Hippocampal formation (tissue), 2 donors: ENCODE measurements at regions not wholly inside any gene's neighbourhood (a gene's known extent, or its start where the extent isn't known, plus 50 kb on each side); places are given as distances from the start of the nearest gene placed in this dataset.

Experiments used
- DNase-seq, 2 donors: peaks; one replicate each; lab custom pipeline; 2025; lab: John Stamatoyannopoulos, UW

GRCh38 chr15:85307687-85308045 is 72.7 kb upstream of the AKAP13 start:
- DNase-seq, result no peak

- no peak for DNase-seq
These were observed 68.8 kb upstream of the AKAP13 start for GRCh38 chr15:85311647-85312046.

GRCh38 chr15:85312486-85312885 is 67.9 kb upstream of the AKAP13 start:
- no peak for DNase-seq

- DNase-seq, result no peak
These were observed 67.5 kb upstream of the AKAP13 start for GRCh38 chr15:85312929-85313331.

GRCh38 chr15:85313339-85313738 is 67.1 kb upstream of the AKAP13 start:
- DNase-seq, result no peak

GRCh38 chr15:85314146-85314545 is 66.3 kb upstream of the AKAP13 start:
- DNase-seq, result no peak

- DNase-seq, result no peak
These were observed 65.8 kb upstream of the AKAP13 start for GRCh38 chr15:85314633-85315032.

GRCh38 chr15:85316244-85316934 is 64.0 kb upstream of the AKAP13 start:
- no peak for DNase-seq

- DNase-seq, result no peak
These were observed 62.2 kb upstream of the AKAP13 start for GRCh38 chr15:85318048-85318731.

GRCh38 chr15:85318732-85319076 is 61.7 kb upstream of the AKAP13 start:
- DNase-seq, result no peak

- DNase-seq, result no peak
These were observed 56.2 kb upstream of the AKAP13 start for GRCh38 chr15:85324202-85324601.

- no peak for DNase-seq
These were observed 54.6 kb upstream of the AKAP13 start for GRCh38 chr15:85325834-85326233.

- no peak for DNase-seq
These were observed 54.1 kb upstream of the AKAP13 start for GRCh38 chr15:85326291-85326690.

GRCh38 chr15:85327820-85328219 is 52.6 kb upstream of the AKAP13 start:
- no peak for DNase-seq

GRCh38 chr15:85329561-85330422 is 50.6 kb upstream of the AKAP13 start:
- no peak for DNase-seq
